Brain microvascular endothelial cell (primary cell): ENCODE measurements at regions not wholly inside any gene's neighbourhood (a gene's known extent, or its start where the extent isn't known, plus 50 kb on each side); places are given as distances from the start of the nearest gene placed in this dataset.

ENCODE experiments used
- DNase-seq: peaks from one replicate; pipeline ENCODE4 v3.0.0-alpha.2; 2020
- H3K27ac ChIP-seq: fragments of 250-450 bp; sonication (Bioruptor Pico); 2 replicates; pipeline ENCODE4 v1.5.1; 2020; ENCODE audit warnings: mild to moderate bottlenecking, moderate library complexity
- H3K27me3 ChIP-seq: fragments of 250-450 bp; sonication (Bioruptor Pico); replicated peaks from 2 replicates; pipeline ENCODE4 v1.5.1; 2020; ENCODE audit warnings: mild to moderate bottlenecking
- H3K36me3 ChIP-seq: fragments of 250-450 bp; sonication (Bioruptor Pico); replicated peaks from 2 replicates; pipeline ENCODE4 v1.5.1; 2020; ENCODE audit warnings: mild to moderate bottlenecking
- H3K4me3 ChIP-seq: 2 replicates; pipeline ENCODE4 v1.5.1; 2011; ENCODE audit warnings: low read depth, mild to moderate bottlenecking, control low read depth, low read length, moderate library complexity
- CTCF ChIP-seq: IDR thresholded peaks from 2 replicates; pipeline ENCODE4 v1.5.1; 2011; ENCODE audit warnings: low read depth, mild to moderate bottlenecking, moderate library complexity, low read length, control low read depth, inconsistent platforms; ENCODE audit errors: missing control alignments
- in situ Hi-C: cut with HindIII; loops from 2 replicates; pipeline ENCODE4 v1.10.0; 2017; ENCODE audit warnings: low sequenced_read_pairs, low pct_ligation_motif_present

GRCh38 chr15:69978603-69979002 is 119.1 kb downstream of the TLE3 start:
- in situ Hi-C loops: no loop called here
- H3K4me3 ChIP-seq: no peak overlapping the region
- H3K27me3 ChIP-seq: peaks cover 5% of the 10 kb centered on the region
- no peak overlapping the region for H3K27ac ChIP-seq
- TF ChIP-seq CTCF: no peak
- no peak for DNase-seq
- no peaks in the 10 kb centered on the region for H3K36me3 ChIP-seq

- Histone ChIP-seq H3K27me3 (peaks cover 7% of the 10 kb centered on the region), H3K27ac (no peak overlapping the region), H3K4me3 (no peak overlapping the region), H3K36me3 (no peaks in the 10 kb centered on the region)
- in situ Hi-C loops: no loop called here
- peak; percentile 30 for DNase-seq
- peak; percentile 15 for TF ChIP-seq CTCF
Observed at GRCh38 chr15:69979262-69979661, 118.5 kb downstream of the TLE3 start.

- H3K27me3 ChIP-seq: peaks cover 7% of the 10 kb centered on the region
- TF ChIP-seq CTCF: no peak
- H3K27ac ChIP-seq: no peak overlapping the region
- no peak for DNase-seq
- no peak overlapping the region for H3K4me3 ChIP-seq
- H3K36me3 ChIP-seq: no peaks in the 10 kb centered on the region
- in situ Hi-C loops: no loop called here
Observed at GRCh38 chr15:69979783-69980182, 117.9 kb downstream of the TLE3 start.

- H3K4me3 ChIP-seq: no peak overlapping the region
- H3K27me3 ChIP-seq: peaks cover 7% of the 10 kb centered on the region
- DNase-seq: no peak
- no peak overlapping the region for H3K27ac ChIP-seq
- H3K36me3 ChIP-seq: no peaks in the 10 kb centered on the region
- in situ Hi-C loops: no loop called here
- no peak for TF ChIP-seq CTCF
Observed at GRCh38 chr15:69980341-69981059, 117.2 kb downstream of the TLE3 start.

- DNase-seq: no peak
- Histone ChIP-seq H3K27me3 (peaks cover 16% of the 10 kb centered on the region), H3K36me3 (no peaks in the 10 kb centered on the region), H3K27ac (no peak overlapping the region), H3K4me3 (no peak overlapping the region)
- in situ Hi-C loops: no loop called here
- no peak for TF ChIP-seq CTCF
Observed at GRCh38 chr15:69982037-69982436, 115.7 kb downstream of the TLE3 start.

- in situ Hi-C loops: no loop called here
- DNase-seq: peak; percentile 19
Observed at GRCh38 chr15:69983696-69984265, 113.9 kb downstream of the TLE3 start.

More at GRCh38 chr15:69983696-69984265, 113.9 kb downstream of the TLE3 start:
- Histone ChIP-seq H3K27me3 (peaks cover 28% of the 10 kb centered on the region), H3K36me3 (no peaks in the 10 kb centered on the region), H3K27ac (no peak overlapping the region), H3K4me3 (no peak overlapping the region)
- TF ChIP-seq CTCF: no peak
